ENCODE measurements at regions not wholly inside any gene's neighbourhood (a gene's known extent, or its start where the extent isn't known, plus 50 kb on each side); places are given as distances from the start of the nearest gene placed in this dataset.

GRCh38 chr11:109668973-109669634 is 247.1 kb downstream of the C11orf87 start:
- Histone ChIP-seq H3K36me3 (no peaks in the 10 kb centered on the region), H3K27ac (no peak overlapping the region), H4K20me1 (ENCODE audit: low read depth) (no peaks in the 10 kb centered on the region), H3K79me2 (ENCODE audit: low read depth) (no peaks in the 10 kb centered on the region), H3K9me3 (ENCODE audit: low read depth) (no peaks in the 10 kb centered on the region), H3F3A (ENCODE audit: low read depth) (no peaks in the 10 kb centered on the region), H3K4me3 (no peak overlapping the region), H2AFZ (replicated peaks) (no peak overlapping the region), H3K4me1 (no peaks in the 10 kb centered on the region), H3K9ac (no peak overlapping the region), H3K4me2 (no peak overlapping the region), H3K27me3 (no peaks in the 10 kb centered on the region)
- H3K36me3 Mint-ChIP-seq: peaks cover 5% of the 10 kb centered on the region
- H3K27ac Mint-ChIP-seq: no peak overlapping the region
- H3K27me3 Mint-ChIP-seq (ENCODE audit: insufficient read depth, low read depth): peaks cover 2% of the 10 kb centered on the region
- H3K9me3 Mint-ChIP-seq: peaks cover 7% of the 10 kb centered on the region
- no peak overlapping the region for H3K4me3 Mint-ChIP-seq
- DNase-seq (ENCODE audit: low spot score): no peak
- TF ChIP-seq CTCF (IDR thresholded peaks at IDR 0.05) (no peak), EZH2phosphoT487 (IDR thresholded peaks at IDR 0.05) (no peak), EZH2 (IDR thresholded peaks at IDR 0.05) (no peak)
- peaks cover 3% of the 10 kb centered on the region for H3K4me1 Mint-ChIP-seq

- Mint-ChIP-seq H3K27me3 (ENCODE audit: insufficient read depth, low read depth) (no peaks in the 10 kb centered on the region), H3K9me3 (no peaks in the 10 kb centered on the region), H3K4me1 (peaks cover 3% of the 10 kb centered on the region), H3K27ac (no peak overlapping the region), H3K36me3 (no peaks in the 10 kb centered on the region), H3K4me3 (no peak overlapping the region)
- H2AFZ ChIP-seq (replicated peaks): no peak overlapping the region
- no peaks in the 10 kb centered on the region for H4K20me1 ChIP-seq (ENCODE audit: low read depth)
- no peak overlapping the region for H3K27ac ChIP-seq
- H3K79me2 ChIP-seq (ENCODE audit: low read depth): no peaks in the 10 kb centered on the region
- H3K4me1 ChIP-seq: no peaks in the 10 kb centered on the region
- no peaks in the 10 kb centered on the region for H3K9me3 ChIP-seq (ENCODE audit: low read depth)
- no peaks in the 10 kb centered on the region for H3K27me3 ChIP-seq
- no peaks in the 10 kb centered on the region for H3F3A ChIP-seq (ENCODE audit: low read depth)
- no peak overlapping the region for H3K4me3 ChIP-seq
- TF ChIP-seq EZH2 (IDR thresholded peaks at IDR 0.05) (no peak), CTCF (IDR thresholded peaks at IDR 0.05) (no peak), EZH2phosphoT487 (IDR thresholded peaks at IDR 0.05) (no peak)
- H3K9ac ChIP-seq: no peak overlapping the region
- no peak overlapping the region for H3K4me2 ChIP-seq
- no peak for DNase-seq (ENCODE audit: low spot score)
- no peaks in the 10 kb centered on the region for H3K36me3 ChIP-seq
Measured at GRCh38 chr11:109677231-109677630, 255.2 kb downstream of the C11orf87 start.

GRCh38 chr11:109677876-109678275 is 255.9 kb downstream of the C11orf87 start:
- Histone ChIP-seq H3K79me2 (ENCODE audit: low read depth) (no peaks in the 10 kb centered on the region), H2AFZ (replicated peaks) (no peak overlapping the region), H3K4me3 (no peak overlapping the region), H3K27ac (no peak overlapping the region), H4K20me1 (ENCODE audit: low read depth) (no peaks in the 10 kb centered on the region), H3F3A (ENCODE audit: low read depth) (no peaks in the 10 kb centered on the region), H3K4me2 (no peak overlapping the region), H3K36me3 (no peaks in the 10 kb centered on the region), H3K4me1 (no peaks in the 10 kb centered on the region), H3K9ac (no peak overlapping the region), H3K9me3 (ENCODE audit: low read depth) (no peaks in the 10 kb centered on the region), H3K27me3 (no peaks in the 10 kb centered on the region)
- H3K36me3 Mint-ChIP-seq: no peaks in the 10 kb centered on the region
- no peaks in the 10 kb centered on the region for H3K27me3 Mint-ChIP-seq (ENCODE audit: insufficient read depth, low read depth)
- DNase-seq (ENCODE audit: low spot score): no peak
- H3K4me3 Mint-ChIP-seq: no peak overlapping the region
- H3K27ac Mint-ChIP-seq: no peak overlapping the region
- peaks cover 3% of the 10 kb centered on the region for H3K4me1 Mint-ChIP-seq
- no peak for TF ChIP-seq EZH2phosphoT487 (IDR thresholded peaks at IDR 0.05)
- TF ChIP-seq CTCF (IDR thresholded peaks at IDR 0.05): no peak
- no peak for TF ChIP-seq EZH2 (IDR thresholded peaks at IDR 0.05)
- H3K9me3 Mint-ChIP-seq: no peaks in the 10 kb centered on the region
